K562 (cell line): ENCODE measurements at regions not wholly inside any gene's neighbourhood (a gene's known extent, or its start where the extent isn't known, plus 50 kb on each side); places are given as distances from the start of the nearest gene placed in this dataset.

Experiments used
- AFF4 ChIP-seq: sonication (generic); formaldehyde crosslinking; IDR thresholded peaks from 2 replicates; pipeline ENCODE4 v1.8.0; 2023; ENCODE audit warnings: mild to moderate bottlenecking, missing genetic modification reagents
- ARNT ChIP-seq, 2 experiments: fragments of 450-650 bp; IDR thresholded peaks; 2 replicates each; pipeline ENCODE4 v1.6.1; 2016; ENCODE audit warnings: mild to moderate bottlenecking in 1 of 2
- BHLHE40 ChIP-seq: IDR thresholded peaks from 2 replicates; pipeline ENCODE4 v1.6.1; 2011; ENCODE audit warnings: low read length, improper control_type of control experiment
- BRD9 ChIP-seq: fragments of 450-650 bp; IDR thresholded peaks from 2 replicates; pipeline ENCODE4 v1.6.1; 2018; ENCODE audit warnings: low read depth; ENCODE audit not compliant: partially characterized antibody
- CBFA2T2 ChIP-seq: fragments of 450-650 bp; conservative IDR thresholded peaks from 2 replicates; pipeline ENCODE4 v1.6.1; 2017; ENCODE audit warnings: mild to moderate bottlenecking
- EHMT2 ChIP-seq: fragments of 450-650 bp; IDR thresholded peaks from 2 replicates; pipeline ENCODE4 v1.6.1; 2018; ENCODE audit warnings: antibody characterized with exemption
- ERF ChIP-seq: fragments of 450-650 bp; formaldehyde crosslinking; IDR thresholded peaks from 2 replicates; pipeline ENCODE4 v1.4.0; 2020; ENCODE audit warnings: mild to moderate bottlenecking, mixed read lengths
- EWSR1 ChIP-seq: fragments of 450-650 bp; IDR thresholded peaks from 2 replicates; pipeline ENCODE4 v1.6.1; 2018; ENCODE audit warnings: borderline replicate concordance, mild to moderate bottlenecking, low read depth, moderate library complexity; ENCODE audit not compliant: partially characterized antibody
- FOXK1 ChIP-seq: sonication (generic); formaldehyde crosslinking; IDR thresholded peaks from 2 replicates; pipeline ENCODE4 v1.8.0; 2022; ENCODE audit warnings: missing genetic modification reagents, mild to moderate bottlenecking, borderline replicate concordance
- GATAD2A ChIP-seq: fragments of 450-650 bp; IDR thresholded peaks from 2 replicates; pipeline ENCODE4 v1.6.1; 2017
- MAX ChIP-seq: sonication (generic); formaldehyde crosslinking; IDR thresholded peaks from 2 replicates; pipeline ENCODE4 v1.9.0; 2022; ENCODE audit warnings: mild to moderate bottlenecking, missing genetic modification reagents
- MECOM ChIP-seq: fragments of 250-450 bp; sonication (Bioruptor Pico); IDR thresholded peaks from 2 replicates; pipeline ENCODE4 v1.8.0; 2022; ENCODE audit warnings: inconsistent platforms
- MTA1 ChIP-seq: fragments of 450-650 bp; IDR thresholded peaks from 2 replicates; pipeline ENCODE4 v1.6.1; 2017; ENCODE audit warnings: borderline replicate concordance
- NCOA4 ChIP-seq: fragments of 450-650 bp; IDR thresholded peaks from 2 replicates; pipeline ENCODE4 v1.6.1; 2018; ENCODE audit warnings: mild to moderate bottlenecking; ENCODE audit not compliant: partially characterized antibody
- NR0B1 ChIP-seq: fragments of 450-650 bp; IDR thresholded peaks from one replicate; pipeline ENCODE4 v1.6.1; 2018; ENCODE audit warnings: mild to moderate bottlenecking, moderate library complexity; ENCODE audit not compliant: partially characterized antibody
- POLR2H ChIP-seq: IDR thresholded peaks from 2 replicates; pipeline ENCODE4 v1.6.1; 2016; ENCODE audit warnings: missing genetic modification characterization, low read depth, mild to moderate bottlenecking, control low read depth, missing compliant biosample characterization, moderate library complexity
- PTRF ChIP-seq: fragments of 450-650 bp; IDR thresholded peaks from 2 replicates; pipeline ENCODE4 v1.6.1; 2016; ENCODE audit warnings: mild to moderate bottlenecking, missing genetic modification characterization, missing compliant biosample characterization
- RBM34 ChIP-seq: fragments of 200-400 bp; formaldehyde crosslinking; IDR thresholded peaks from 2 replicates; pipeline ENCODE4 v1.6.1; 2018; ENCODE audit warnings: low read length, borderline replicate concordance; ENCODE audit not compliant: insufficient read depth
- TRIM24 ChIP-seq, 2 experiments: fragments of 450-650 bp; IDR thresholded peaks; 2 replicates each; pipeline ENCODE4 v1.6.1; 2016
- XRCC5 ChIP-seq: fragments of 200-400 bp; formaldehyde crosslinking; IDR thresholded peaks from 2 replicates; pipeline ENCODE4 v1.6.1; 2017; ENCODE audit warnings: low read depth, mild to moderate bottlenecking, low read length
- ZNF316 ChIP-seq: fragments of 450-650 bp; IDR thresholded peaks from 2 replicates; pipeline ENCODE4 v1.6.1; 2016
- ZNF324 ChIP-seq: fragments of 250-450 bp; sonication (Bioruptor Pico); IDR thresholded peaks from 2 replicates; pipeline ENCODE4 v1.4.0; 2020; ENCODE audit warnings: mild to moderate bottlenecking
- ZNF584 ChIP-seq: fragments of 200-800 bp; sonication (Bioruptor generic); IDR thresholded peaks from 2 replicates; pipeline ENCODE4 v1.6.1; 2016; ENCODE audit warnings: low read depth, mild to moderate bottlenecking, missing genetic modification characterization, missing compliant biosample characterization
- ZNF778 ChIP-seq: fragments of 450-650 bp; formaldehyde crosslinking; IDR thresholded peaks from 2 replicates; pipeline ENCODE4 v1.4.0; 2020; ENCODE audit warnings: mild to moderate bottlenecking, moderate library complexity
- ZNF830 ChIP-seq: fragments of 250-450 bp; sonication (Bioruptor Pico); IDR thresholded peaks from 2 replicates; pipeline ENCODE4 v1.5.0; 2021; ENCODE audit warnings: mild to moderate bottlenecking

- no peak for TF ChIP-seq AFF4 (CRISPR knock-in tag)
- peak; percentile 99 for TF ChIP-seq POLR2H (tag)
- TF ChIP-seq ERF (CRISPR knock-in tag) = no peak
- TF ChIP-seq CBFA2T2 = no peak
- TF ChIP-seq XRCC5 = 0 out of 2 replicates have a peak, but pooled peaks have one; percentile 42
- TF ChIP-seq ARNT (IDR thresholded peaks at IDR 0.05) = peak; percentile 17 to 47; a peak in 2 of 4 replicates
- TF ChIP-seq MAX (CRISPR knock-in tag) = peak; percentile 56; the same call in 1 of the 2 replicates
- no peak for TF ChIP-seq RBM34
- no peak for TF ChIP-seq ZNF316
- no peak for TF ChIP-seq ZNF778 (CRISPR knock-in tag)
- TF ChIP-seq MTA1 = peak; percentile 27; the same call in 1 of the 2 replicates
- TF ChIP-seq BHLHE40 = no peak
- TF ChIP-seq GATAD2A = peak; percentile 9; the same call in 1 of the 2 replicates
- TF ChIP-seq NR0B1 = no peak
- TF ChIP-seq EWSR1 = no peak
- TF ChIP-seq FOXK1 (CRISPR knock-in tag) = no peak
- TF ChIP-seq PTRF (tag) = no peak
- TF ChIP-seq TRIM24 (IDR thresholded peaks at IDR 0.05) = 0 out of 4 replicates have a peak, but pooled peaks of 1 of the 2 experiments have one; percentile 21
- TF ChIP-seq ZNF830 = 0 out of 2 replicates have a peak, but pooled peaks have one; percentile 42
- peak; percentile 71; the same call in 1 of the 2 replicates for TF ChIP-seq EHMT2
- TF ChIP-seq ZNF584 (CRISPR knock-in tag) = peak; percentile 74; the same call in 1 of the 2 replicates
- peak; percentile 76 for TF ChIP-seq BRD9
- TF ChIP-seq ZNF324 = no peak
- TF ChIP-seq MECOM (CRISPR knock-in tag) = no peak
- TF ChIP-seq NCOA4 = no peak
Measured at GRCh38 chr6:28802417-28803336, 121.1 kb downstream of the TRIM27 start (continued).
